Tibial nerve (tissue), 4 donors: ENCODE measurements at regions not wholly inside any gene's neighbourhood (a gene's known extent, or its start where the extent isn't known, plus 50 kb on each side); places are given as distances from the start of the nearest gene placed in this dataset.

ENCODE experiments used
- DNase-seq, 2 donors: peaks; one replicate each; pipeline ENCODE4 v3.0.0-alpha.2; 2019; ENCODE audit warnings: low spot score in 2 of 2
- H3K27ac ChIP-seq, 4 donors: fragments of 200-600 bp; sonication (generic) in 3 of 4; one replicate each; pipeline ENCODE4 v1.5.1; 2017 to 2019; ENCODE audit warnings: mild to moderate bottlenecking in 1 of 4
- H3K27me3 ChIP-seq, 2 donors: fragments of 200-600 bp; sonication (generic) in 1 of 2; one replicate each; pipeline versions ENCODE4 v1.5.1 to v1.6.0; 2017 to 2019
- H3K36me3 ChIP-seq, 3 donors: fragments of 200-600 bp; sonication (generic); one replicate each; pipeline ENCODE4 v1.5.1; 2018 to 2019
- H3K4me1 ChIP-seq, 4 donors: fragments of 200-600 bp; sonication (generic) in 3 of 4; one replicate each; pipeline ENCODE4 v1.5.1; 2017 to 2019
- H3K4me3 ChIP-seq, 4 donors: fragments of 200-600 bp; sonication (generic) in 3 of 4; one replicate each; pipeline ENCODE4 v1.5.1; 2017 to 2019; ENCODE audit warnings: mild to moderate bottlenecking in 1 of 4, moderate library complexity in 1 of 4
- H3K9me3 ChIP-seq, 4 donors: fragments of 200-600 bp; sonication (generic) in 3 of 4; one replicate each; pipeline ENCODE4 v1.5.1; 2017 to 2019
- CTCF ChIP-seq, 5 experiments: fragments of 200-600 bp in 3 of 5; fragments of 450-650 bp in 2 of 5; sonication (generic) in 3 of 5; IDR thresholded peaks; one replicate each; pipeline ENCODE4 v1.5.1; 2016 to 2019; ENCODE audit warnings: antibody characterized with exemption in 5 of 5, mild to moderate bottlenecking in 3 of 5, moderate library complexity in 2 of 5
- EP300 ChIP-seq, 2 donors: sonication (generic); formaldehyde crosslinking; IDR thresholded peaks; one replicate each; pipeline ENCODE4 v1.6.1; 2017; ENCODE audit warnings: antibody characterized with exemption in 2 of 2, mild to moderate bottlenecking in 1 of 2
- POLR2A ChIP-seq, 2 donors: fragments of 450-650 bp; IDR thresholded peaks; one replicate each; pipeline ENCODE4 v1.6.1; 2017; ENCODE audit warnings: antibody characterized with exemption in 2 of 2, mild to moderate bottlenecking in 2 of 2, moderate library complexity in 2 of 2
- WGBS, 2 donors: methylation state at CpG; one replicate each; pipeline ENCODE4 v1.1.5; 2018; 5-methylcytosine and 5-hydroxymethylcytosine counted together

GRCh38 chr11:128330203-128330602, 257.2 kb downstream of the ETS1 start:
- TF ChIP-seq POLR2A (IDR thresholded peaks at IDR 0.05) (no peak), CTCF (IDR thresholded peaks at IDR 0.05) (no peak), EP300 (IDR thresholded peaks at IDR 0.05) (no peak)
- no peaks in the 10 kb centered on the region for H3K36me3 ChIP-seq
- peaks cover 0 to 10% (median 2%) of the 10 kb centered on the region in 4 donors for H3K4me1 ChIP-seq
- no peaks in the 10 kb centered on the region for H3K9me3 ChIP-seq
- WGBS, 2 donors: 76 to 90% methylated on average over 2 of the region's 2 CpGs
- no peaks in the 10 kb centered on the region for H3K27me3 ChIP-seq
- no peak overlapping the region for H3K4me3 ChIP-seq
- no peak for DNase-seq
- H3K27ac ChIP-seq: peak overlapping the region in 1 of 4 donors; percentile 61

- no peaks in the 10 kb centered on the region for H3K4me1 ChIP-seq
- TF ChIP-seq CTCF (IDR thresholded peaks at IDR 0.05) (no peak), EP300 (IDR thresholded peaks at IDR 0.05) (peak in 1 of 2 donors; percentile 63)
- no peak overlapping the region for H3K4me3 ChIP-seq
- DNase-seq: no peak
- no peaks in the 10 kb centered on the region for H3K9me3 ChIP-seq
- peak overlapping the region in 1 of 4 donors; percentile 61 for H3K27ac ChIP-seq
- no peaks in the 10 kb centered on the region for H3K36me3 ChIP-seq
- 57 to 59% methylated on average over 8 to 9 of the region's 9 CpGs for whole genome bisulfite sequencing, 2 donors
- no peaks in the 10 kb centered on the region for H3K27me3 ChIP-seq
These were observed 258.3 kb downstream of the ETS1 start for GRCh38 chr11:128328955-128329551.

GRCh38 chr11:128327274-128327673, 260.1 kb downstream of the ETS1 start:
- no peak for DNase-seq
- 91% methylated on average over 4 of the region's 4 CpGs for WGBS, 2 donors
- Histone ChIP-seq H3K36me3 (no peaks in the 10 kb centered on the region), H3K4me3 (no peak overlapping the region), H3K9me3 (no peaks in the 10 kb centered on the region), H3K27me3 (no peaks in the 10 kb centered on the region), H3K4me1 (no peaks in the 10 kb centered on the region), H3K27ac (no peak overlapping the region)
- TF ChIP-seq CTCF (IDR thresholded peaks at IDR 0.05) (no peak), POLR2A (IDR thresholded peaks at IDR 0.05) (no peak), EP300 (IDR thresholded peaks at IDR 0.05) (no peak)

GRCh38 chr11:128326791-128327190, 260.6 kb downstream of the ETS1 start:
- Histone ChIP-seq H3K4me1 (no peaks in the 10 kb centered on the region), H3K36me3 (no peaks in the 10 kb centered on the region), H3K9me3 (no peaks in the 10 kb centered on the region), H3K27ac (no peak overlapping the region), H3K4me3 (no peak overlapping the region), H3K27me3 (no peaks in the 10 kb centered on the region)
- no peak for DNase-seq
- no peak for TF ChIP-seq EP300 (IDR thresholded peaks at IDR 0.05)
- TF ChIP-seq CTCF (IDR thresholded peaks at IDR 0.05): no peak
- no peak for TF ChIP-seq POLR2A (IDR thresholded peaks at IDR 0.05)
- 73 to 74% methylated on average over 7 of the region's 7 CpGs for WGBS, 2 donors

GRCh38 chr11:128324531-128325141, 262.7 kb downstream of the ETS1 start:
- no peak for DNase-seq
- Histone ChIP-seq H3K4me1 (no peaks in the 10 kb centered on the region), H3K36me3 (no peaks in the 10 kb centered on the region), H3K27me3 (no peaks in the 10 kb centered on the region), H3K27ac (peak overlapping the region in 1 of 4 donors; percentile 59), H3K9me3 (no peaks in the 10 kb centered on the region), H3K4me3 (no peak overlapping the region)
- TF ChIP-seq CTCF (IDR thresholded peaks at IDR 0.05) (no peak), POLR2A (IDR thresholded peaks at IDR 0.05) (no peak), EP300 (IDR thresholded peaks at IDR 0.05) (no peak)
- 79 to 86% methylated on average over 14 of the region's 14 CpGs for WGBS, 2 donors
